Esophagus mucosa (tissue), 1 donor: ENCODE measurements at regions not wholly inside any gene's neighbourhood (a gene's known extent, or its start where the extent isn't known, plus 50 kb on each side); places are given as distances from the start of the nearest gene placed in this dataset.

Source experiments
- ATAC-seq: fragments of 200-7000 bp; cut with Tn5 transposase; one replicate; pipeline ENCODE4 v1.9.1; 2020
- donor health status: DM: yes; HTN: yes; CAD: no.

DNA sequence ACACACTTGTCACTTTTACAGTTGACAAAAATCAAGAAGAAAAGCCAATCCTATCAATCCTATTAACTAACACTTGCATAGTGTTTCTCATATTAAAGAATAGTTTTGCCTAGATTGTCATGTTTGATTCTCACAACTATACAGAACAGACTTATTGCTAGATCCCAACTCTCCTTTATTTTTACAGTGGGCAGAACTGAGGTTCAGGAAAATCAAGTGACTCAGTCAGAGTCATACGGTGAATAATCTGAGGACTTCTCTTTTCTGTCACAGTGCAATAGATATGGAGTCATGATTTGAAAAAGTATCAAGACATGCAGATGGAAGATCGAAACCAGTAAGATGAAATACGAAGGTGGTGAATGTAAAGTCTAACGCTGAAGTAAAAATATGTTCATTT is 195.1 kb upstream of the CITED2 start:
- no peak for ATAC-seq

DNA sequence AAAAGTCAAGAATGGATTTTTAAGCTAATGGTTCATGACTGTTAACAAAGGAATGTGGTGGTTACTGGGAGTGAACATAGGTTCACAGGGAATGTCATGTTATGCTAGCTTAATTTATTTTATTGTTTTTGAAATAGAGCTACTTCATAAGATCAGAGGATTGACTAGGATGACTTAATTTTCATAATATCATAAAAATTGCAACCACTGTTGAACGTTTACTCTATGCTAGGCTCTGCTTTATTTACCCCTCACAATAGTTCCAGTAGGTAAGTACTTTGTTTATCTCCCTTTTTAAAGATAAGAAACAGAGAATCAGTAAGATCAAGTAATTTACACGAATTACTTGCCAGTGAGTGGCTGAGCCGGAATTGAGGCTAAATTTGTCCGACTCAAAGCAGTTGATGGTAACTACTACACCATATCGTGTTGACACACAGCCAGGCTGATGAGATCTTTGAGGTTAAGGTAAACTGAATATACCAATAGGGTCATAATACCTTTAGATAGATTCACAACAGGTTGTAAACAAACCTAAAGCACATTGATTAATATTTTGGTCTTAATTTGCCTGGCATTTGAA is 194.6 kb upstream of the CITED2 start:
- ATAC-seq, result peak; percentile 45

DNA sequence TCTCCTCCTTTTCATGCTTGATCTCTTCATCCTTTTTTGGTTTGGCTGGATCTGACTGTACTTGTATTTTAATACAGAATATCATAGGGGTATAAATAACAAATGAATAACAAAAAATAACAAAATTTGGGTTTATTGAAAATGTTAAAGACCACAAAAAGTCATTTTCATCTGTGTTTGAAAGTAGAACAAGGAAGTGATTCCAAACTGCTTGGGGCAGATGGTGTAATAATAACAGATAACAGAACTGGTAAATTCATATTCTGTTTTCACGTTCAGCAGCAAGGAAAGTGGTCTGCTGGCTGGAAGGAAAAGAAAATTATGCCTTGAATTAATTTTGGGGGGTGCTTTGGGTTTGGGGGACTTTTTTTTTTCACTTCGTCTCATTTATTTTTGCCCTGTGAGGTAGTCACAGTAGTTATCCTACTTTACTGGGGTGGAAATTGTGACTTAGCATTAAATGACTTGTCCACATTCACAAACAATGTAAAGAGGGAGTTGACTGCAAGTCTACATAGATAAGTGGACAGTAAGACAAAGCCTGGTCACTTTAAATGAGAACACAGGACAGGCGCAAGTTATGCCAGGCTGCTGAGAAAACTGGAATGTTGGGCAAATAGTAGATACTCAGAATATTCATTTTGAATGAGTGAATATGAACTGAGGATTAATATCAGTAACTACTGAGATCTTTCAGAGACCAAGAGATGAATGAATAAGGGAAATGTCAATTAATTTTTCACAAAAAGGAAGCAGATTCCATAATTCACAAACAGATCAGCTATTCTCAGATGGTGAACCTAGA is 193.9 kb upstream of the CITED2 start:
- ATAC-seq, result no peak

DNA sequence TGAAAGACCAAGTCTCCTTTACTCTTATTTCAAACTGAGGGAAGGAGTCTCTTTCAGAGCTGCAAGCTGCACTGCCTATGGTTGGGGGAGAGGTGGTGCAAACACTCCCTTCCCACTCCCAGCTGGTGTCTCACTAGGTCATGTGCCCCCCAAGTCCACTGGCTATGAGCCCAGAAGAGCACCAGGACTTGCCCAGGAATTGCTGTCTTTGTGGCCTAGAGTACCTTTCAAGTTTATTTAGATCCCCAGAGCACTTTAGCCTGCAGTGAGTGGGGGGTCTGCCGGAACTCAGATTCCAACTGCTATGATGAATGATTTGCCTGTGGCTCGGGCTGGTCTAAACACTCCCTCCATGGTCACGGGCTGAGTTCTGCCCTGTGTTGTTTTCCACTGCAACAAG is 192.6 kb upstream of the CITED2 start:
- no peak for ATAC-seq

DNA sequence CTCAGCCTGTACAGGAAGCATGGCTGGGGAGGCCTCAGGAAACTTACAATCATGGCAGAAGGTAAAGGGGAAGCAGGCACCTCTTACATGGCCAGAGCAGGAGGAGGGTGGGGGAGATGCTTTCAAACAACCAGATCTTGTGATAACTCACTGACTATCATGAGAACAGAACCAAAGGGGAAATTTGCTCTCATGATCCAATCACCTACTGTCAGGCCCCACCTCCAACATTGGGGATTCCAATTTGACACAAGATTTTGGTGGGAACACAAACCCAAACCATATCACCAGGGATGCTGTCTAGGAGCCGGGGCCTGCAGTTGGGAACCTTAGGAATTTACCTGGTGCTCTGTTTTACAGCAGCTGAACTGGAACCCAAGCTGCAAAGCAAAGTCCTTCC is 191.1 kb upstream of the CITED2 start:
- ATAC-seq, result no peak

DNA sequence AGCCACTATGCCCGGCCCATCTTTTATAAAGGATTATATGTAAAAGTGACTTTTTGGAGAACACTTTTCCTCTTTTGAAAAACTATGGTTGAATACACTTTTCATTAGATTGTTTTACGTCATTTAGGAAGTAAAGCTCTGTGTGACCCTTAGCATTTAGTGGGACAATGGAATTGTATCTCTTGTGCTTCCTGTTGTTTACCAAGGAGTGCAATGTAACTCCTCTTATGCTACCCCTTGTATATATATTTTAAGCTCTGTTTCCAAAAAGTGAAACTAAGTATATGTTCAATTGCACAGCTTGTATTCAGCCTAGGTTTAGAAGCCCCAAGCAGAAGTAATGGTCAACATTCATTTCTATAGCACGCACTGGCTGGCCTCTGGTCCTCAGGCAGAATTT is 183.1 kb upstream of the CITED2 start:
- ATAC-seq, result no peak

DNA sequence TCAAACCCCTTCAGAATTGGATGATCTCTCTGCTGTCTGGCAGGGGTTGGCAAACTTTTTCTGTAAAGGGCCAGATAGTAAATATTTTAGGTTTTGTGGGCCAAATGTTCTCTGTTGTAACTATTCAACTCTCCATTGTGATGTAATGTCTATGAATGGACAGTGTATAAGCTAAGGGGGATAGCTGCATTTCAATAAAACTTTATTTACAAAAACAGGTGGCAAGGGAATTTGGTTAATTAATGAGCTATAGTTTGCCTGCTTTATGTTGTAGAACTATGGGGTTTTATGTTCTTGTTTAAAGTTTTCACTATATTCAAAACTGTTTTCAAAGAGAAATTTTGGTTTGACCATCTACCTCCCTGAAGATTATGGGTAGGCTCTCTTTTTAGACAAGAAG is 182.1 kb upstream of the CITED2 start:
- ATAC-seq, result no peak

DNA sequence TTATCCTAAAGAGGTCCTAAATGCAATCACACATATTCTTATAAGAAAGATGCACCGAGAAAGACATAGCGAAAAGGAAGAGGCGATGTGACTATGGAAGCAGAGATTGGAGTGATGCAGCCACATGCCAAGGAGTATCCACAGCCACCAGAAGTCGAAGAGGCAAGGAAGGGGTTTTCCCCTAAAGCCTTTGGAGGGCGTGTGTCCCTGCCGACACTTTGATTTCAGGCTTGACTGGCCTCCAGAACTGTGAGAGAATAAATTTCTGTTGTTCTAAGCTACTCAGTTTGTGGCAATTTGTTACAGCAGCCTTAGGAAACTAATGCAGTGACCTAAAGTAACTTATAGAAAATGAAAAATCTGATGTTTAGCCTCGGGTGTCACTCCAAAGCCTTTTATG is 179.5 kb upstream of the CITED2 start:
- no peak for ATAC-seq

DNA sequence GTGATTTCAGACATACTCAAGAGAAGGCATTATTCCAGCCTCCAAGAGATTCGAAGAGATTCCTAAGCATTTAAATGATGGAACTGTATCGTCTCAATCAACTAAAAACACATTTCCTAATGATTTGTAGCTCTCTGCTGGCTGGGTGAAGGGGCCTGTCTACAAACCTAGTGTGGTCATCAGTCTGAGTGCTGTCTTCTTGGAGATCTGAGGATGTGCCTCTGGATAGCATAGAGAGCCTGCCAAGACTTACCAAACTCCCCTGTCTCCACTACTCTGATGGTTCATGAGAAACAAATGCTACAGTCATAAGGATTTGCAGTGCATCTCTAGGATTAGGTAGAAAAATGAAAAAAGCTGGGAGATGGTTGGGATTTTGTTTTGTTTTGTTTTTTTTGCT is 176.9 kb upstream of the CITED2 start:
- ATAC-seq, result no peak

DNA sequence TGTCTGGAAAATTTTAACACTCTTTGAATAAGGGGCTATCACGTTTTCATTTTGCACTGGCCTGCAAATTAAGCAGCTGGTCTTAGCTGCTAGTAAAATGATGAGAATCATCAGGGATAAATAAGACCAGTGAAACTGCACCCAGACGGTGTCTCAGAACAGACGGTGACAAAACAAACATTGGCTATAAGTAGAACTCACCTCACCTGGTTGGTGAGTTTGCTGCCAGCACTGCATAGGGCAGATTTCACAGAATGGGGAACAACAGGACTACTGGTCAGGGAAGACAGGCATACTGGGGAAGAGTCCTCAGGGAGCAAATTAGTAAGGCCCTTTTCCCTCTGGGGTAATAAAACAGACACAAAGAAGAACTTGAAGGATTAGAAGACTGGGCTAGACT is 175.9 kb upstream of the CITED2 start:
- ATAC-seq, result no peak

DNA sequence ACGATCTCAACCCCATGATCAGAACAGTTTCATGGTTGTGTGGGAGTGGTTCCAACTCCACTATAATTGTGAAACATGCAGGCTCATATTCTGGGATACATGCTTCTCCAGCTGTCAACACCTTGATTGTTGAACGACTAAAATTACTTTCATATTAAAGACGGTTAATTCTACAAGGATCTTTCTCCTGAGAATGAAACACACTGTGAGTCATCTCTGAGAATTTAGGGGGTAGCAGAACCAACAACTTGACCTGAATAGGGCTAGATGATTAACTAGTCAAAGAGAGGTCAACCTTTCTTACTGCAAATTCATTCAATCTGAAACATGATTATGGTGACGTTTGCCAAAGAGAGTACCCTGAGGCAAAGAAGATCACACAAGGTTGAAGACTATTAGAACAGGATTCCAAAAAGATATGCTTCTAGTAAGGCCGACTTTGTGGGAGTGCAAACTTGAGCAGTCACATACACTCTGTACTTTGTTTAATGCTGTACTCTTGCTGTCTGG is 175.2 kb upstream of the CITED2 start:
- ATAC-seq, result peak; percentile 54

DNA sequence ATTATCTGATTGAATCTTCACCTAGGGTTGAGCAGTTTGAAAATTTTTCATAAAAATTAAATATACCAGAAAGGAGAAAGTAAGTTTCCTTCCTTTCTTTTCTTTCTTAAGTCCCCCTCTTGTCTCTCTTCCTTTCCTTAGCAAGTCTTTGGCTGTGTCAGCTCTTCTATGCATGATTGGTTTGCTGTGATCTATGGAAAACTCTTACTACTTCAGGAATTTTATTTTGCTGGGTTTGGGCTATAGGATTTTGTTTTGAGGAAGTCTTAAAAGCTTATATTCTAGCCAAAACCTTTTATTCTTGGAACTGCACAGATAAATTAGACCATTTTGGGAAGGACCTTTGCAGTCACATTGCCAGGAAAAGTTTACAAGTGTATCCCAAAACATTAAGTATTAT is 173.4 kb upstream of the CITED2 start:
- ATAC-seq, result no peak

DNA sequence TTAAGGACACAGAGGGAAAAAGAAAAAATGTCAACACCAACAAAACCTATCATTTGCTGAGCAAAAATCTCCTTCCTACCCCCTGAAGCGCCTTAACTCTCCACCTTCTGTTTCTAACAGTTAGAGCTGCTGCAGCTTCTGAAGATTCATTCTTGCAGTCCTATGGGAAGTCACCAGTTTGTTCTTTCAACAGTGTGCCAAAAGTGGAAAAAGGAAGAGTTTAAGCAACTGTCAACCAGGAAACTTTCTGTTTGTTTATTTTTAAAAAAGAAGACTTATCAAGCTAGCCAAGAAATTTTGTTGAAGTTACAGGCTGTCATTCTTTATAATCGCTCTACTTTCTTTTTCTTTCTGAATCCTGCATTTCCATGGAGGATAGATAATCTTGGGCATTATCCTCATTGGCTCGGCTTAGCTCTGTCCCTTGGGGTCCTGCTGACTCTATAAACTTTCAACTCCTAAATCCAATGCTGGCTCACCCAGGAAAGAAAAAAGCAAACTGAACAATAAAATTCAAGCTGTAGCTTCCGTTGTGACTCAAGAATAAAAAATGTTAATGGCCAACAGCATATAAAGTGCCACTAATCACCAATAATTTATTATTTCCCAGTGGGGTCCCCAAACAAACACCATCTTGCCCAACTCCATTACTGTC is 172.8 kb upstream of the CITED2 start:
- no peak for ATAC-seq

DNA sequence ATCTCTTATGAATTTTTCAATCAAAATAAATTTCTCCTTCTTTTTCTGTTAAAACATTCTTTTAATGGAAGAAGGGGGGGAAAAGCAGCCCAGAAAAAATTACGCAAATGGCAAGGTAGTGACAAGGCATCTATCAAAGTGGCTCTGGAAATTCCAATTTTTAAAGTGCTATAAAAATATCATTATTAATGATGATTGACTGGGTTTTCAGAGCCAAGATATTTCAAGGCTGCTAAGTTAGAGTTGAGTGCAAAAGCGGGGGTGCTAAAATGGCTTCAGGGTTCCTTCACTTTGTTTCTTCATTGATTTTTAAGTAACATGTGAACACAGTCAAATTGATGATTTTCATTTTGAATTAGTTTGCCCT is 171.6 kb upstream of the CITED2 start:
- no peak for ATAC-seq

DNA sequence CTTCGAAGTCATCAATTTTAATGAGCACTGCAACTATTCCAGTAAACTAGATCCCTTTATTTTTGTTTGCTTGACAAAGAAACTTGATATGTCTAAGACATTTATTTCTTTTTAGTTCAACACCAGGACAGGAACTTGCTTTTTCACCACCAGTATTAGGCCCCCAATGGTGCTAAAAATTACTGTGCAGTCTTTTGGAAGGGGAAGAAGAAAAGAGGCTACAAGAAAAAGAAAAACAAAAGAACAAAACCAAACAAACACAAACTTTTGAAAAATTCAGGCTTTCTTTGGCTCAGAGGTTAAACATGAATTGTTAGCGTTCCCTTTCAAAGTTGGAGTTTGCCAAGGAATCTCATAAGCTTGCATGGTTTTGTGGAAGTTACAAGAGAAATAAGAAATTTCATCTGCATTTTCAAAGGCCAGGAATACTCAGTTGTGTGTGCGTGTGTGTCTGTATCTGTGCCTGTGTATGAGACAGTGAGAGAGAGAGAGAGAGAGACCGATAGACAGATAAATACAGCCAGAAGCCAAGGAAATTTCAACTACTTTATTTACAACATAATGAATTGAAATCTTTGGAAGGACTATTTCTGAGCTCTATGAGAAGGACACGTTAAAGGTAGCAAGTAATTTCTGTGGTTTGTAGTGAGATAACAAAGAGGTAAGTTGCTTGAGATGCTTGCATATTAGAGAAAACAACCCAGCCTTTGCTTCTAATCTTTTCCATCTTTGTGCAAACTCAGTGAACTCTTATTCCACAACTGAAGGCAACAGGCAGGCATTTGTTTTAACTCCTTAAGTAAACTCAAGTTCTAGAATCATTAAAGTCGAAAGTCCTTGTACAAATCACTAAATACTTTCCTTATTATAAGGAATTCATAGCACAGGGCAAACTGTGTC is 171.0 kb upstream of the CITED2 start:
- ATAC-seq, result no peak

DNA sequence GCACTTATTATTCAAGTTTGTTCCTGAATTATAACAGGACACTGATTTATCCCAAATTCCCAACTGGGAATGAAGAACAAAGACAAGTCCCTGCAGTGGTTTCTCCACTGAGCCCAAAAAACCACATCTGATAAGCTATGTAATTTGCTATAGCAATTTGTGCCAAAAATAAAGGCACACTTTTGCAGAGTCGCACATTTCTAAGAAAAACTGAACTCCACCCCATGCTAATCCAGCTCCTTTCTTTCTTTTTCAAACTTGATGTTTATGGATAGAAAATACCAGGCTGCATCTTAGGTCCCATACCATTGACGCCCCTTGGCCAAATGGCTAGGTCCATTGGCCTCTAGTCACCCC is 170.2 kb upstream of the CITED2 start:
- ATAC-seq, result no peak

DNA sequence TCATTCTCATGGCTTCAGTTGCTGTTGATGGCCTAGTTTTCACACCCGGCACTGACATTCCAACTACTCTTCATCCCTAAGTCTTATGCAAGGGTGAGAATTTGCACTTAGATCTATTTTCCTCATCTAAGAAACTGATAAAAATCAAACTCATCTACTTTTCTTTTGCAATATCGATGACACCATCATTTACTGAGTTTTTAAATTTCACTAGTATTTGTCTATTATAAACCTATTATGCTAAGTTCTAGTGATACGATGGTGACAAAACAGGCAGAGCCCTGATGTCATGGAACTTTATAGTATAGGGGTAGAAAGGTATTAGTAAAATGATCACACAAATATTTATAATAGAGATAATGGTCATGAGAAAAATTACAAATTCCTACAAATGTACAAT is 167.9 kb upstream of the CITED2 start:
- no peak for ATAC-seq

DNA sequence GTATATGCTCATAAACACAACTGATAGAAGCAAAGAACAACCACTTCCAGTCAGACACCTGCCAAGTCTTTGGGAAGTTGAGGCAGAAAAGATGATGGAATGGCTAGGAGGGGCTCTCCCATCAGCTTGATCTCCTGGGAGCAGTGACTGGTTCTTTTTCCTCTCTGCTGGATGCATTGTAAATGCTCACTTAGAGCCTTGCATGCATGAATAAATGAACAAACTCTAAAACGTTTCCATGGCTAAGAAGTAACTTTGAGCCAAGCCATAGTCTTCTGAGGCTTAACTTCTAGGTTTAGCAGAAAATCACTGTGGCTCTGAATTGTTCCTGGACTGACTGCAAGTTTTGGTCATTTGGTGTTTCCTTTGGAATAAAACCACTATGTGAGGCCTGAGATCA is 166.4 kb upstream of the CITED2 start:
- no peak for ATAC-seq

DNA sequence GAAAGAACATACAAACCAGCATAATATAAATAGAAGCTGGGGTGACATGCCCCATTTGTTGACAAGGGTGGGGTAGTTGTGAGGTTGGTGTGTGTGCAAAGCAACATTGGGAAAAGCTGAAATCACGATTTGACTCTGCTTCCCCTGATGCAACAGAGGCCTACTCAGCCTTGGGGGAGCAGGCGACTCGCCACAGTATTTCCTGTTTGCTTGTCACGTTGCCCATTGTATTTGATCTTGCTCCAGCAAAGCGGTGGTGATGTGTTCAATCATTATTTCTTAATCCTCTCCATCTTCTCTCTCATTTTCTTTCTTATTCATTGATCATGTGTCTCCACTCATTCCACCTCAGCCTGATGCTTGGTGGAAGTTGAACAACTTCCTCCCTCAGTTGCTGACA is 165.8 kb upstream of the CITED2 start:
- no peak for ATAC-seq

DNA sequence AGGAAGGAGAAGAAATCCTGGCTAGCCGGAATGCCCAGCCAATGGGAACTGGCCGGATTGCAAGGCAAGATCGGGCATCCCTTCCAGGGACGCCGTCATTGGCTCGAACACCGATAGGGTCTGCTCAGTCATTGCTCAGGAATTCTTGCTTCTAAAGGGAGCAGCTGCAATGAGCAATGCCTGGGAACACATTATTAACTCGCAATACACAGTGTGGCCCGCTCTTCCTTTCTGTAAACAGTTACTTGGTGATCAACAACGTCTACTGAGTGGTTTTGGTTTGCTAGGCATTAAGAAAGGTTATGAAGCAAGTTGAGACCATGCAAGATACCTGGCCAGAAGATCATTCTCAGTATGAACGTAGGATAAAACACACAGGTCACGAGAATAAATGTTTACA is 165.4 kb upstream of the CITED2 start:
- peak; percentile 91 for ATAC-seq

DNA sequence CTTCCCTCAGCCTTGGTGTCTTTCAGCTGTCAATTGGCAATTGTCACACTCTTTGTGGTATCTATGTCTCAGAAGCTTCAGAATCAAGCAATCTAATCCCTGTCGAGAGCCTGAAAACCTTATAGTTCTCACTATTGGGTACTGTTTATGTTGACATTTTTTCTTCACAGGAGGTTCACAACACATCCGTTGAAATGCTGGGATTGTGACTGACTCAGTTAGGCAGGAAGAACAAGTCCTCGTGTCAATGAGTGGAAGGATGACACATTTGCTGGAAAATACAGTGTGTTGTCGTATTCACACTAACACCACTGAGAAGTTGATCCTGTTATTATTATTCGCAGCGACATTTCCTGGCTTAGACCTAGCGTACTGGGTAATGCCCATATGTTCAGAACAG is 163.9 kb upstream of the CITED2 start:
- ATAC-seq, result peak; percentile 70

DNA sequence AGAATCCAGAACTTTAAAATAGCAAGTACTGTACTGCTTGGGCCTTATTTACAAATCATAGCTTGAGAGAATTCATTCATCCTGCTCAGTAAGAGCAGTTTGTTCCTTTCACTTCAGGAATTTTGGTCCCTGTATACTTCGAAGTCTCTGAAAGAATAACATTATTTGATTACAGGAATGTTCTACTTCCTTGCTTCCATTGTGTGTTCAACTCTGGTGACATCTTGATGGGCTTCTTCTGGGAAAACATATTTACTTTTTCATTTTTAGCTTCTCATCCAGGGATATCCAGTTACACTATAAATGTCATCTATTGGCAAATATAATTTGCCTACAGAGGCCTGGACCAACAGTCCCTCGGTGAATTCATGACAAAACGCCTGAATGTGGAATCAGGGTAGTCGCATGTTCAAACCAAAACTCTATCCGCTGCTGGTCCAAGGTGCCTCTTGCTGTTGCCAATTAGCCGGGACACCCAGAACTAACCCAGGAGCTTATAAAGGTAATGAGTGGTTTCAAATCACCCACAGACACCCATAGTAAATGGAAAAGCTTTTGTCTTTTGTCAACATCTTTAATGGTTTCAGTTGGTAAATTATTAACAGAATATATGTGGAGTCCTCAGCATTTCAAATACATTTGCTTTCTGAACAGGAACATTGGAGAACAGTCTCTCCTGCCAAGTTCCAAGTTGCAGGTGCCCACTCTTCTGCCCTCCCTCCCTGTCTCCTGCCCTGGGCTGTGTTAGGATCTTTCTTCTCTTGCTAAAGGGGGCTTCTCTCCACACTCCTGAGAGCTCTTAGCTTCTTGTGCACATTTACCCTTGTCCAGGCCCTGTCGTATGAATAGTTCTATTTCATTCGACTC is 162.5 kb upstream of the CITED2 start:
- no peak for ATAC-seq
